ENCODE measurements at regions not wholly inside any gene's neighbourhood (a gene's known extent, or its start where the extent isn't known, plus 50 kb on each side); places are given as distances from the start of the nearest gene placed in this dataset.

GRCh38 chr17:13442361-13442760 is 159.4 kb downstream of the HS3ST3A1 start:
- TF ChIP-seq CTCF (IDR thresholded peaks at IDR 0.05; ENCODE audit: insufficient read depth, low read depth, low read length), result no peak
- CTCF ChIA-PET, result no interaction called here
- DNase-seq (ENCODE audit: low read depth), result no peak

GRCh38 chr17:13441873-13442272 is 159.9 kb downstream of the HS3ST3A1 start:
- ChIA-PET POLR2A (no interaction called here), CTCF (no interaction called here)
- no peak for TF ChIP-seq CTCF (IDR thresholded peaks at IDR 0.05; ENCODE audit: insufficient read depth, low read depth, low read length)
- no peaks in the 10 kb centered on the region for H3K36me3 ChIP-seq (ENCODE audit: control insufficient read depth, insufficient read depth, low read length)
- DNase-seq (ENCODE audit: low read depth), result no peak
- H3K27me3 ChIP-seq (ENCODE audit: control insufficient read depth, insufficient read depth, low read length), result no peaks in the 10 kb centered on the region
- H3K4me3 ChIP-seq (ENCODE audit: low read depth, low read length), result no peak overlapping the region

More at GRCh38 chr17:13442361-13442760, 159.4 kb downstream of the HS3ST3A1 start:
- no peak overlapping the region for H3K4me3 ChIP-seq (ENCODE audit: low read depth, low read length)
- POLR2A ChIA-PET, result no interaction called here
- H3K27me3 ChIP-seq (ENCODE audit: control insufficient read depth, insufficient read depth, low read length), result no peaks in the 10 kb centered on the region
- no peaks in the 10 kb centered on the region for H3K36me3 ChIP-seq (ENCODE audit: control insufficient read depth, insufficient read depth, low read length)

GRCh38 chr17:13437966-13438779 is 163.6 kb downstream of the HS3ST3A1 start:
- no peaks in the 10 kb centered on the region for H3K27me3 ChIP-seq (ENCODE audit: control insufficient read depth, insufficient read depth, low read length)
- CTCF ChIA-PET, result interaction anchor here (0.8 kb wide), 1 partner anchor 9 kb away, joined by 4 read pairs; no protein-coding TSS in a partner anchor
- no peak for DNase-seq (ENCODE audit: low read depth)
- no peaks in the 10 kb centered on the region for H3K36me3 ChIP-seq (ENCODE audit: control insufficient read depth, insufficient read depth, low read length)
- TF ChIP-seq CTCF (IDR thresholded peaks at IDR 0.05; ENCODE audit: insufficient read depth, low read depth, low read length), result no peak
- no peak overlapping the region for H3K4me3 ChIP-seq (ENCODE audit: low read depth, low read length)
- POLR2A ChIA-PET, result interaction anchor here (1.0 kb wide), 1 partner anchor 16 kb away, joined by 3 read pairs; no protein-coding TSS in a partner anchor

DNA sequence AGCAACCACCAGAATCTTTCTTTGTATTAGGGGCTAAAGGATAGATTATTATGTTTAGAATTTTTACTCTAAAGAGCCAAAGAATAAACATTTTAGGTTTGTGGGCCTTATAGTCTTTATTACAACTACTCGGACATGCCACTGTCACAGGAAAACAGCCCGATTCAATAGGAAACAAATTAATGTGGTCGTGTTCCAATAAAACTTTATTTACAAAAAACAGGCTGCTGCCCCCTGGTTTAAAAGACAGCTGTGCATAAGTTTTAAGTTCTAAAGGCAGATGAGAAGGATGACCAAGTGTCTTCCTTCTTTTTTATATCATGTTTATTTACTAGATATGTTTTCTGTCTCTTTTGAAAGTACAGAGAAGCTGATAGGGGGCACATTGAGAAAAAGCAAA is 166.5 kb downstream of the HS3ST3A1 start:
- no peaks in the 10 kb centered on the region for H3K27me3 ChIP-seq (ENCODE audit: control insufficient read depth, insufficient read depth, low read length)
- H3K4me3 ChIP-seq (ENCODE audit: low read depth, low read length), result no peak overlapping the region
- no peaks in the 10 kb centered on the region for H3K36me3 ChIP-seq (ENCODE audit: control insufficient read depth, insufficient read depth, low read length)
- TF ChIP-seq CTCF (IDR thresholded peaks at IDR 0.05; ENCODE audit: insufficient read depth, low read depth, low read length), result no peak
- CTCF ChIA-PET, result no interaction called here
- POLR2A ChIA-PET, result no interaction called here
- DNase-seq (ENCODE audit: low read depth), result no peak

DNA sequence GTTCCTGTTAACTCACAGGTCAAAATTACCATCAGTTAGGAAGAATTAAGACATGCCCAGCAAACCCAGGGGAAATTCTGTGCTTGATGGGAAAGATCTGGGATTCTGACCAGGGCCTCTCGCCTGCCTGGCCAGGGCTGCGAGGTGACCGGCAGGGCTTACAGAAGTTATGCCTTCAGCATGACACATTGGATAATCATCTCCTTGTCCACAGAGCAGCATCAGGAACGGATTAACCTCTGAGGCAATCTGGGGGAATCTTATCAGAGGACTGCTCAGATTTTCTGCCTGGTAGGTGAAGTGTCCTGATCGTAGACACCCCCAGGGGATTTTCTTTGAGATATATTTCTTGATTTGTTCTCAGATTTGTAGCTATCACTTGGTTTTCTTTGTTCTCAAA is 172.5 kb downstream of the HS3ST3A1 start:
- POLR2A ChIA-PET, result no interaction called here
- H3K36me3 ChIP-seq (ENCODE audit: control insufficient read depth, insufficient read depth, low read length), result no peaks in the 10 kb centered on the region
- TF ChIP-seq CTCF (IDR thresholded peaks at IDR 0.05; ENCODE audit: insufficient read depth, low read depth, low read length), result no peak
- CTCF ChIA-PET, result interaction anchor here (0.6 to 1.4 kb wide), 3 partner anchors 9 to 165 kb away, joined by 3 to 4 read pairs (median 3); no protein-coding TSS in a partner anchor
- DNase-seq (ENCODE audit: low read depth), result peak; percentile 65
- no peaks in the 10 kb centered on the region for H3K27me3 ChIP-seq (ENCODE audit: control insufficient read depth, insufficient read depth, low read length)
- no peak overlapping the region for H3K4me3 ChIP-seq (ENCODE audit: low read depth, low read length)
